ENCODE measurements at regions not wholly inside any gene's neighbourhood (a gene's known extent, or its start where the extent isn't known, plus 50 kb on each side); places are given as distances from the start of the nearest gene placed in this dataset.
A peak's percentile ranks its signal among the peaks of the same experiment; 100 is the strongest.

GRCh38 chr9:126017758-126018157 lies 270.6 kb downstream of the PBX3 start:
- no peak for DNase-seq

DNA sequence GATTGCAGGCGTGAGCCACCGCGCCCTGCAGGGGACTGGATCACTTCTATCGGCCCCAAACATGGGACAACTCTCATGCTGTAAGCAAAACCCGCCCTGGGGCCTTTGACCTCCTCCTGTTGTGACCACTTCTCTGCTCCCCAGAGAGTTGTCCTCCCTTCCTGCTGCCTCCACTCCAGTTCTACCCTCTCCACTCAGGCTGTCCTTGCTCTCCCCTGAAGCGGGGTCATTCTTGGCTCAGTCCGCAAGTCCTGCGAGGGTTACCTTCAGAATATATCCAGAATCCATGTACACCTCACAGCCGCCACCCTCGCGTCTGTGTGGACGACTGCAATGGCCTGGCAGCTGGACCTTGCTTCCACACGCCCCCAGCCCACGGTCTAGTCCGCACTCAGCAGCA lies 273.7 kb downstream of the PBX3 start:
- no peak for DNase-seq

DNA sequence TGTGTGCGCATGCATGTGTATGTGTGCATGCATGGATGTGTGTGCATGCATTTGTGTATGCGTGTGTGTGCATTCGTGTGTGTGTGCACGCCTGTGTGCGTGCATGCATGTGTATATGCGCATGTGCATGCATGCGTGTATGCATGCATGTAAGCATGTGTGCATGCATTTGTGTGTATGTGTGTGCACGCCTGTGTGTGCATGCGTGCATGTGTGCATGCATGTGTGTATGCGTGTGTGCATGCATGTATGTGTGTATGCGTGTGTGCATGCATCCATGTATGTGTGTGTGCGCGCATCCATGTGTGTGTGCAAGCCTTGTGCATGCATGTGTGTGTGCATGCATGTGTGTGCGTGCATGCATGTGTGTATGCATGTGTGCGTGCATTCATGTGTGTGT lies 276.8 kb downstream of the PBX3 start:
- DNase-seq = no peak

DNA sequence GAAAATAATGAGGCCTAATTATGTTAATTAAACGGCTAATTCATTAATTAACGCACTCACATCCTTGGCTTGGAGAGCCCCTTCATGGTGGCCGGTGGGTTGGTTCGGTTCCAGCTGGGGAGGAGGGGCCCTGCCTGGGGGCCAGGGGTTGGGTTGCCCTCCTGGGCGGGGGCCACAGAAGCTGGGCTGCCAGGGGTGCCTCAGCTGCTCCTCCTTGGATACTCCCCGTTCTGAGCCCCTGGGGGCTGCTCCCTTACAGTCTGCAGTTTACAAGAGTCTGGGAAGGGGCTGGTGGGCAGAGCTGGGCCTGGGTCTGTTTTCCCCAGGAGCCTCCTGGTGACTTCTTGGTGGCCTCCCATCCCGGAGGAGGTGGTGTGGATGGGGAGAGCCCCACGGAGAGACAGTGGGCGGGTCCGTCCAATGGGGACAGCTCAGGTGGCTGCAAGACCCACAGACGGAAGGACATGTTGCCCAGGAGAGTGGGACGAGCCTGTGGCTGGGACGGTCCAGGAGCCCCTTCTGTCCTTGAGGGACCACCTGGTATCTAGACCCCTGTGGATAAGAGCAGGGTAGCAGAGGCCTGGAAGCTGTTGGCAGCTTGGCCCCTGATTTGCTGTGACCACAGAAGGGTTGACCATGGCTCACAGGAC lies 277.5 kb downstream of the PBX3 start:
- no peak for DNase-seq

GRCh38 chr9:126025991-126026390 lies 278.8 kb downstream of the PBX3 start:
- DNase-seq = no peak

- DNase-seq = no peak
These were observed 280.4 kb downstream of the PBX3 start for GRCh38 chr9:126027566-126027965.

DNA sequence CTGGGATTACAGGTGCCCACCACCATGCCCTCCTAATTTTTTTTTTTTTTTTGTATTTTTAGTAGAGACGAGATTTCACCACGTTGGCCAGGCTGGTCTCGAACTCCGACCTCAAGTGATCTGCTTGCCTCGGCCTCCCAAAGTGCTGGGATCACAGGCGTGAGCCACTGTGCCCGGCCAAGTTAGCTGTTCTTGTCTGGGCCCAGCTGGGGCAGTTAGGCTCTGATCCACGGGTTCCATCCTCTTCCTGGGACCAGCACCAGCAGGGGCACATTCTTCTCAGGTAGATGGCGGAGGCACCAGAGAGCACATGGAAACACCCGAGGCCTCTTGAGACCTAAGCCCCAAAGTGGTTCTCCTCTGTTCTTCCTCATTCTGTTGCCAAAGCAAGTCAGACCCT lies 281.6 kb downstream of the PBX3 start:
- DNase-seq = no peak

GRCh38 chr9:126030716-126031115 lies 283.5 kb downstream of the PBX3 start:
- DNase-seq = no peak

GRCh38 chr9:126031116-126031515 lies 283.9 kb downstream of the PBX3 start:
- DNase-seq = no peak

DNA sequence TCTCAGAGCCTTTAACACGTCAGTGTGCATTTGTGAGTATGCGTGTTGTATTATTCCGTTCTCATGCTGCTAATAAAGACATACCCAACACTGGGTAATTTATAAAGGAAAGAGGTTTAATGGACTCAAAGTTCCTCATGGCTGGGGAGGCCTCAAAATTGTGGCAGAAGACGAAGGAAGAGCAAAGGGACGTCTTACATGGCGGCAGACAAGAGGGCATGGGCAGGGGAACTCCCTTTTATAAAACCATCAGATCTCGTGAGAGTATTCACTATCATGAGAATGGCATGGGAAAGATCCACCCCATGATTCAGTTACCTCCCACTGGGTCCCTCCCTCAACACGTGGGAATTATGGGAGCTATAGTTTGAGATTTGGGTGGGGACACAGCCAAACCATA lies 285.0 kb downstream of the PBX3 start:
- no peak for DNase-seq

- DNase-seq = no peak
These were observed 286.1 kb downstream of the PBX3 start for GRCh38 chr9:126033318-126033717.

DNA sequence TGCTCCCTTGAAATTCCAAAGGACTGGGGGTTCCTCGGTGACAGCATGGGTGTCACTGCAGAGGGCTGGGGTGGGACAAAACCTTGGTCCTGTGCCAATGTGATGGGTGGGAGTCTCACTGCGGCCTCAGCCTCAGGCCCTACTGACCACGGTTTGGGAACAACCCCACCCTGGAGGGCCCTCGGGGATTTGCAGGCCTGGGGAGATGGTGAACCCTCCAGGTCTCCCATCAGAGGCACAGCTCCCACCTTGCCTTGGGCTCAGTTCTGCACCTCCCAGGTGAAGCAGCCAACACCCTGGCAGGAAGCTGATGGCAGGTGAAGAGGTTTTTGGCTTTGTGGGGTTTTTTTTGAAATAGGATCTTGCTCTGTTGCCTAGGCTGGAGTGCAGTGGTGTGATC lies 286.8 kb downstream of the PBX3 start:
- DNase-seq = no peak

DNA sequence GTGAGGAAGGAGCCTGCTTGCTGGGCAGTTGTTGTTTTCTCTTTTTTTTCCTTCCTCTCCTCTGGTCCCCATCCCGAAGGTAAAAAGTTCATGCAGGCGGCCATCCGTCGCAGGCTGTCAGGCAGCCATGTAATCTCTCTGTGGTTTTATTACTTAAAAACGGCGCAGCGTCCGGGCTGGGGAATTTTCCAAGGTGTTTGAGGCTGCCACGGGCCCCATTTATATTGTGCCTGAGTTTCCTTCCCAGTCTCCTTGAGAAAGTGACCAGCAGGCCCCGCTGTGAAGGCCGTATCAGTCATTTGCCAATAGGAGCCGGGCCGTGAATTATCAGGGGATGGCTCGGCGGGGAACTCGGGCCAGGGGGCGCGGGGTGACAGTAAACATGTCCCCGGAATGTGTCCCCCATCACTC lies 289.7 kb downstream of the PBX3 start:
- DNase-seq = no peak

DNA sequence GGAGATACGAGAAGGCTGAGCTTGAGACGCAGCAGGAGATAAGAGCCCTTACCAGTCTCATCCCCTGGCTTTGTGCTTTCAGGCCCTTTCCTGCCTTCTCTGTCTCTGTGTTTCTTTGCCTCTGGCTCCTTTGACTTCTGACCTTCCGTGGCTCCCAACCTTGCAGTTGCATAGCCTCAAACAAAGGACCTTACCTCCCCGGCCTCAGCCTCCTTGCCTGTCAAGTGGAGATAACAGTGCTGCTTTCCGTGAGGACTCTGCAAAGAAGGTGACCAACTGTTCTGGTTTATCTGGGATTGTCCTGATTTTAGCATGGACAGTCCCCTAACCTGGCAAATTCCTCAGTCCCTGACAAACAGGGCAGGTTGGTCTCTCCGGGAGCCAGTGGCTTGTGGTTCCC lies 287.8 kb upstream of the MVB12B start:
- DNase-seq = no peak

- no peak for DNase-seq
These were observed 282.9 kb upstream of the MVB12B start for GRCh38 chr9:126043681-126044080.

DNA sequence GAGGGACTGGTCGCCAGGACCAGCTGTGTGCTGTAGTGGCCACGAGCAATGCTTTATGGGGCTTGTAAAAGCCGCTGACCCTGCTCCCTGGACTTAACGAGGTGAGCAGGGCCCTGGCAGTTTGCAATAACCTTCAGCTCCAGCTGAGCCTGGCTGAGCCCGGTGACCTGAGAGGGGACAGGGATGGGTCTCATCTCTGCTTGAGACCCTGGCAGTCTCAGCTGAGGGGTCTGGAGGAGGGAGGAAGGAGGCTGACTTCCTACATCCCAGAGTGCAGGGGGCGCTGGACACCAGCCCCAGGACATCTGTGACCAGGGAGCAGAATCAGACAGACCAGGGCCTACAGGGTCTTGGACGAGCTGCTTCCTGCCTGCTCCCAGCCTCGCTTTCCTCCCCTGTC lies 277.5 kb upstream of the MVB12B start:
- DNase-seq = no peak

- DNase-seq = no peak
These were observed 276.6 kb upstream of the MVB12B start for GRCh38 chr9:126049896-126050604.

DNA sequence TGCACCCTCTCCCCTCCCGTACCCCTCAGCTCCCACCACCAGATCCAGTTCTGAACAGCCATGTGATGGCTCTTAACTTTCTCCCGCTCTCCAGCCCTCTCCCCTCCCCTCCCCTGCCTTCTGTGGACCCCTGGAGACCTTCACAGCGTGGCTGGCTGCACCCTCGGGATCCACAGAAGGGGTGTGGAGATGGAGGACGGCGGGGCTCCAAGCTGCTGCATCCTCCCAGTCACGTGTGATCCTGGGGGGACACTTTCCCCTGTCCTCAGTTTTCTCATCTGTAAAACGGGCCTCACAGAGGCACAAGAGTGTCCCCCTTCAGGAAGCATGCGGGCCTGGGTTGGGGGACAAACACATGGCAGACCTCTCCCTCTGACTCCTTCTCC lies 276.0 kb upstream of the MVB12B start:
- no peak for DNase-seq

DNA sequence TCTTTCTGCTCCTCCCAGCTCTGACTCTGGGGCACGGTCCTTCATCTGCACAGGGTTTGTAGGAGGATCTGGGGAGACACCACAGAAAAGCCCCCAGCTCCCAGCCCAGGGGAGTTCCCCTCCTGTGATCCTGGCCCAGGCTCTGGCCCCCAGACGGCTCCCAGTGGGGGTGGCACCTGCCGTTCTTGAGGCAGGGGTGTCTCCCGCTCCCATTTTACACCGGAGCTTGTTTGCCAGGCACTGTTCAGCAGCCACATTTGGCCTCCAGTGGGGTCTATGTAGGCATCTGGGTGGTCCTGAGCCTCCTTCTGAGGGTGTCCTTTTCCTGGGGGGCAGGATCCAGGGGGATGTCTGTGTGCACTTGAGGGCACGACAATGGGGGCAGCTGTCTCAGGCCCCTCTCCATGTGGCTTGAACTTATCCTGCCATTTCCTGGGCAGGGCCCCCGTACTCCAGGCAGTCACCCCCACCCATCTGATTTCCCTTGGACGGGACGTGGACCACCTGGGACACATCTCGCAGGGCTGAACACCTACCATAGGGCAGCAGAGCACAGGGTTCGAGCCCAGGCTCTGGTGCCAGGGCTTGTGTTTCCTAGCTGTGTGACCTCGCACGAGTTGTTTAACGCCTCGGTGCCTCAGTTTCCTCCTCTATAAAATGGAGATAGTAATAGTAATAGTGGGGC lies 275.0 kb upstream of the MVB12B start:
- DNase-seq = no peak

- no peak for DNase-seq
These were observed 273.8 kb upstream of the MVB12B start for GRCh38 chr9:126052791-126053190.

DNA sequence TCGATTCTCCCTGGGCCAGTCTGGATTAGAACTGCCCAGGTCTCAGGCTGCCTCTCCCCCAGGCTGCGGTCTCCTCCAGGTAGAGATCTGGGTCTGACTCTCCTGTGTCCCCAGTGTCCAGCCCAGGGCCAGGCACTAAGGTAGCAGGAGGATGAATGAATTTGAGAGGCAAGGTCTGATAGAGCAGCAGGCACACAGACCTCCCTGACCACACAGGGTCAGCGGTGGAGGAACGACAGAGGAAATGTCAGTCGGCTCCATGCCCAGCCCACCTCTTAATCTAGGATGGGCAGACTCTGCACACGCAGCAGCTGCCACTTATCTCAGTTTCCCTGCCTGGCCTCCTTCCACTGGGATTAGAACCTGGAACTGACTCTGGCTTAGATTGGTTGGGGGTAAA lies 272.7 kb upstream of the MVB12B start:
- no peak for DNase-seq

DNA sequence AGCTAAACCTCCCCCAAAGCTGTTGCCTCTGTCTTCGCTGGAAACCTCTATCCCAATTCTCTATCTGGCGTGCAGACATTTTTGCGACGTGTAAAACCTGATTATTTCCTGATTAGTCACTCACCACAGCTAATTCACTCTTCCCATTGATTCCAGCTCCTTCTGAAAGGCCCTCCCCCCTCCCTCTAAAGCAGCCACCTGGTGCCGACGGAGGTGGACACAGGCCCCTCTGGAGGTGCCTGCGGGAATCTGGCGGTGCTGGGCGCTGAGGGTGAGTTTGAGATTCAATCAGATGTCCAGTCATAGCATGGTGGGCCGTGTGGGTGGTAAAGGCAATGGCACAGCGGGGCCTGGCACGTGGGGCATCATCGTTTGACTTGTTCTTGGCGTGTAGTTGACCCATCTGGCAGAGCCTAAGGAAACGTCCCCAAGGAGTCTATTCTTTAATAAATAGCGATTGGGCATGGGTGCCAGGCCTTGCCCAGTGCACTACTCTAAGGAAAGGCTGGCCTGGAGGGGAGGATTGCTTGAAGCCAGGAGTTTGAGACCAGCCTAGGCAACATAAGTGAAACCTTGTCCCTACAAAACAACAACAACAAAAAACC lies 271.1 kb upstream of the MVB12B start:
- no peak for DNase-seq

DNA sequence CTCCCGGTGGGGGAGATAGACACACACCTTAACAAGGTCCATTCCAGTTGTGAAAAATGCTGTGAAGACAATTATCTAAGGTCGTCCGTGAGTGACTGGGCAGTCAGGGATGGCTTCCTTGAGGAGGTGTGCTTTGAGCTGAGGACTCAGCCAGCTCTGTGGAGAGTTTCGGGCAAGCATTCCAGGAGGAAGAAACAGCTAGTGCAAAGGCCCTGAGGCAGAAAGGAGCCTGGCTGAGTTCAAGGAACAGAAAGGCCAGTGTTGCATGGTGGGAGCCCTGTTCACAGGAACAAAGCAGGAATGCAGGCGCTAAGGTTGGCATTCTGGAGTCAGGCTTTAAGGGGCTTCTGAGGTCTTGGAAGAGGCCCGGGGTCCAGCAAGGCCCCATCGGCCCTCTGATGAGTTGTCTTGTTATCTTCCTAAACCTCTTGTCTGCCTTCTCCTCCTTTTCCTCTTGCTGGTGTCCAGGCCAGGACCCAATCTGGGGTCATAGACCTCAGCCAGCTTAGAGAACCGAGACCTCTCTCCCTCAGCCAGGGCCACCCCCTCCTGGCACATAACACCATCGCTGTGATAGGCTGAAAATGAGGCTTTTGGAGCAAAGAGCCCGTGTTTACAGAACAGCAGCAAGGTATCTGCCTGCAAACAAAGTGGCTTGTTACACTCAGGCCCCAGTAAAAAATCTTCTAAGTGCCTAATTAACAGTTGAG lies 270.2 kb upstream of the MVB12B start:
- DNase-seq = peak; percentile 38

Data from DMS53 (cell line).